ENCODE measurements at regions not wholly inside any gene's neighbourhood (a gene's known extent, or its start where the extent isn't known, plus 50 kb on each side); places are given as distances from the start of the nearest gene placed in this dataset.
"Not testable (repeated sequence)": the region's sequence is repeated elsewhere in the genome, so short reads cannot be mapped to it uniquely, and the experiment has no call there.

- no peak for DNase-seq
These were observed 239.5 kb downstream of the SATB1 start for GRCh38 chr3:18185624-18186023.

- DNase-seq: not testable (repeated sequence)
These were observed 242.2 kb downstream of the SATB1 start for GRCh38 chr3:18182923-18183322.

- DNase-seq: no peak
These were observed 245.6 kb downstream of the SATB1 start for GRCh38 chr3:18179521-18179920.

- no peak for DNase-seq
These were observed 247.9 kb downstream of the SATB1 start for GRCh38 chr3:18177271-18177670.

- not testable (repeated sequence) for DNase-seq
These were observed 251.2 kb downstream of the SATB1 start for GRCh38 chr3:18173891-18174290.

GRCh38 chr3:18159681-18160080 is 265.5 kb downstream of the SATB1 start:
- no peak for DNase-seq

GRCh38 chr3:18153571-18154173 is 271.5 kb downstream of the SATB1 start:
- no peak for DNase-seq

- DNase-seq: no peak
These were observed 273.9 kb downstream of the SATB1 start for GRCh38 chr3:18151199-18151598.

- DNase-seq: no peak
These were observed 275.2 kb downstream of the SATB1 start for GRCh38 chr3:18149935-18150334.

GRCh38 chr3:18149386-18149785 is 275.8 kb downstream of the SATB1 start:
- no peak for DNase-seq

- no peak for DNase-seq
These were observed 280.6 kb downstream of the SATB1 start for GRCh38 chr3:18144571-18144970.

- DNase-seq: no peak
These were observed 281.8 kb downstream of the SATB1 start for GRCh38 chr3:18143258-18143780.

GRCh38 chr3:18137958-18138357 is 287.2 kb downstream of the SATB1 start:
- DNase-seq: no peak

- no peak for DNase-seq
These were observed 289.9 kb downstream of the SATB1 start for GRCh38 chr3:18135060-18135814.

GRCh38 chr3:18134386-18135059 is 290.6 kb downstream of the SATB1 start:
- no peak for DNase-seq

- DNase-seq: no peak
These were observed 292.1 kb downstream of the SATB1 start for GRCh38 chr3:18132991-18133390.

- no peak for DNase-seq
These were observed 297.1 kb downstream of the SATB1 start for GRCh38 chr3:18127859-18128681.

- DNase-seq: no peak
These were observed 297.8 kb downstream of the SATB1 start for GRCh38 chr3:18127174-18127858.

- no peak for DNase-seq
These were observed 298.4 kb downstream of the SATB1 start for GRCh38 chr3:18126772-18127171.

- DNase-seq: no peak
These were observed 300.6 kb downstream of the SATB1 start for GRCh38 chr3:18124501-18124900.

- no peak for DNase-seq
These were observed 302.9 kb downstream of the SATB1 start for GRCh38 chr3:18122264-18122663.

GRCh38 chr3:18121020-18121419 is 304.1 kb downstream of the SATB1 start:
- no peak for DNase-seq

Data from activated gamma-delta T cell treated with Interleukin-2 at 50 U/mL for 16 hours (primary cell).